ENCODE measurements at regions not wholly inside any gene's neighbourhood (a gene's known extent, or its start where the extent isn't known, plus 50 kb on each side); places are given as distances from the start of the nearest gene placed in this dataset.

DNA sequence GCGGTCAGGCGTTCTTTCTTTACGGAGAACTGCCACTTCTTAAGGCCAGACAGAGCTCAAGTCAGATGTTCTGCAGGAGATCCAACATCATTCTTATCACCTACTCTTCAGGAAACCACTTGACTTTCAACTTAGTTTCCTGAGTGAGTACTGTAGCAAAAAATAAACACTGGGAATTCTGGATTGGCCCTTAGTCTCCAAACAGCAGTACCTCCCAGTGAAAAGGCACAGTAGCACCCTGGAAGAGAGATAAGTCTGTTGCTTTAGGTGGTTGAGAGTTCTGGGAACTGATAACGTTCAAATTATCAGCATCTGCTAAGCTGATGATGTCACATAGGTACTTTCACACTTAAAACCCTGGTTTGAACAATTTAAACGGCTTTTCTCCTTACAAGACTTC is 971.8 kb upstream of the TENM4 start:
- Histone ChIP-seq H2AK5ac (ENCODE audit: insufficient read length, low read length) (no peak overlapping the region), H2BK120ac (ENCODE audit: low read depth, low read length, poor library complexity, severe bottlenecking) (no peak overlapping the region), H2BK5ac (ENCODE audit: insufficient read length, low read length) (no peak overlapping the region), H4K20me1 (ENCODE audit: control insufficient read depth, insufficient read depth, insufficient read length) (no peaks in the 10 kb centered on the region), H3K4me2 (ENCODE audit: insufficient read depth, insufficient read length, low read length) (no peak overlapping the region), H3K14ac (ENCODE audit: insufficient read depth, low read length) (no peak overlapping the region), H3K56ac (ENCODE audit: insufficient read length, low read depth, low read length) (no peak overlapping the region), H4K8ac (replicated peaks; ENCODE audit: insufficient read length, low read depth, low read length) (no peak overlapping the region), H3K23ac (ENCODE audit: insufficient read length, low read depth, low read length) (no peak overlapping the region), H3K27me3 (ENCODE audit: insufficient read depth, low read length) (no peaks in the 10 kb centered on the region), H2BK12ac (ENCODE audit: insufficient read length, low read depth, low read length) (no peak overlapping the region), H3K27ac (ENCODE audit: insufficient read length, low read depth, low read length) (no peak overlapping the region), H2BK20ac (ENCODE audit: low read depth, low read length, poor library complexity, severe bottlenecking) (no peak overlapping the region), H3K23me2 (ENCODE audit: insufficient read length, low read depth, low read length, poor library complexity, severe bottlenecking) (no peaks in the 10 kb centered on the region), H3T11ph (ENCODE audit: low read length) (no peak overlapping the region), H3K79me1 (ENCODE audit: insufficient read depth, low read depth, low read length, poor library complexity, severe bottlenecking) (no peaks in the 10 kb centered on the region), H2BK15ac (ENCODE audit: low read depth, low read length) (no peak overlapping the region), H3K9me3 (ENCODE audit: control insufficient read depth, low read depth, low read length) (no peaks in the 10 kb centered on the region), H3K4me1 (ENCODE audit: insufficient read depth, low read length) (no peaks in the 10 kb centered on the region), H3K4ac (ENCODE audit: low read depth, low read length) (no peak overlapping the region), H3K79me2 (ENCODE audit: insufficient read depth, low read length) (no peaks in the 10 kb centered on the region), H3K9ac (ENCODE audit: extremely low read depth, insufficient read length, low read length) (no peak overlapping the region), H4K5ac (ENCODE audit: insufficient read length, low read depth, low read length) (no peak overlapping the region), H3K18ac (ENCODE audit: insufficient read length, low read depth, low read length) (no peak overlapping the region), H2AFZ (ENCODE audit: low read length) (no peak overlapping the region), H4K91ac (ENCODE audit: insufficient read length, low read depth, low read length) (no peak overlapping the region)
- TF ChIP-seq, protein P1, sequence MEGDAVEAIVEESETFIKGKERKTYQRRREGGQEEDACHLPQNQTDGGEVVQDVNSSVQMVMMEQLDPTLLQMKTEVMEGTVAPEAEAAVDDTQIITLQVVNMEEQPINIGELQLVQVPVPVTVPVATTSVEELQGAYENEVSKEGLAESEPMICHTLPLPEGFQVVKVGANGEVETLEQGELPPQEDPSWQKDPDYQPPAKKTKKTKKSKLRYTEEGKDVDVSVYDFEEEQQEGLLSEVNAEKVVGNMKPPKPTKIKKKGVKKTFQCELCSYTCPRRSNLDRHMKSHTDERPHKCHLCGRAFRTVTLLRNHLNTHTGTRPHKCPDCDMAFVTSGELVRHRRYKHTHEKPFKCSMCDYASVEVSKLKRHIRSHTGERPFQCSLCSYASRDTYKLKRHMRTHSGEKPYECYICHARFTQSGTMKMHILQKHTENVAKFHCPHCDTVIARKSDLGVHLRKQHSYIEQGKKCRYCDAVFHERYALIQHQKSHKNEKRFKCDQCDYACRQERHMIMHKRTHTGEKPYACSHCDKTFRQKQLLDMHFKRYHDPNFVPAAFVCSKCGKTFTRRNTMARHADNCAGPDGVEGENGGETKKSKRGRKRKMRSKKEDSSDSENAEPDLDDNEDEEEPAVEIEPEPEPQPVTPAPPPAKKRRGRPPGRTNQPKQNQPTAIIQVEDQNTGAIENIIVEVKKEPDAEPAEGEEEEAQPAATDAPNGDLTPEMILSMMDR (conservative IDR thresholded peaks at IDR 0.05): no peak
- H3K27me3 Mint-ChIP-seq (ENCODE audit: low read depth): no peaks in the 10 kb centered on the region; the same call in 1 of the 2 replicates
- H3K4me3 Mint-ChIP-seq: no peak overlapping the region
- no peak for DNase-seq
- H3K4me1 Mint-ChIP-seq: peaks cover 9 to 11% of the 10 kb centered on the region in 2 experiments
- peaks cover 4 to 15% (median 7%) of the 10 kb centered on the region in 3 experiments; a peak in 6 of 7 replicates for H3K36me3 Mint-ChIP-seq (ENCODE audit: insufficient read depth in 1 of 3, low read depth in 3 of 3)
- peaks cover 13 to 17% of the 10 kb centered on the region in 2 experiments for H3K9me3 Mint-ChIP-seq
- no CpG with 5 or more reads among the region's 5 CpGs for WGBS (ENCODE audit: extremely low coverage, insufficient read length, low lambda C conversion rate)
- H3K27ac Mint-ChIP-seq: no peak overlapping the region

All from H9 (cell line).